AG04450 (cell line): ENCODE measurements at regions not wholly inside any gene's neighbourhood (a gene's known extent, or its start where the extent isn't known, plus 50 kb on each side); places are given as distances from the start of the nearest gene placed in this dataset.

Source experiments
- CTCF ChIA-PET: fragments of 300-600, 350-600 bp; formaldehyde crosslinking; extraction: SDS; loops from one replicate; lab custom pipeline; 2022; ENCODE audit warnings: antibody characterized with exemption, inconsistent platforms; lab: Charles Lee
- POLR2A ChIA-PET: fragments of 350-600 bp; formaldehyde crosslinking; extraction: SDS; loops from one replicate; lab custom pipeline; 2021; ENCODE audit warnings: antibody characterized with exemption, inconsistent platforms; lab: Yijun Ruan, JAX
- DNase-seq: peaks from one replicate; pipeline ENCODE4 v3.0.0-alpha.2; 2011; ENCODE audit warnings: low read depth, low spot score
- H3K27ac ChIP-seq: one replicate; pipeline ENCODE4 v1.5.1; 2012; ENCODE audit warnings: low read depth, low read length, control low read depth
- H3K27me3 ChIP-seq: one replicate; pipeline ENCODE4 v1.6.0; 2012; ENCODE audit warnings: low read length; ENCODE audit not compliant: control insufficient read depth, insufficient read depth
- H3K4me3 ChIP-seq: 2 replicates; pipeline ENCODE4 v1.5.1; 2011; ENCODE audit warnings: mild to moderate bottlenecking, low read depth, low read length, control low read depth
- H3K9me3 ChIP-seq: 2 replicates; pipeline ENCODE4 v1.5.1; 2012; ENCODE audit warnings: low read length; ENCODE audit not compliant: control insufficient read depth, insufficient read depth
- CTCF ChIP-seq: IDR thresholded peaks from 2 replicates; pipeline ENCODE4 v1.5.1; 2011; ENCODE audit warnings: low read depth, low read length, control low read depth, inconsistent platforms

GRCh38 chr3:40677321-40677720 is 152.6 kb downstream of the ZNF621 start:
- no peak overlapping the region for H3K4me3 ChIP-seq
- H3K27ac ChIP-seq, result no peak overlapping the region
- H3K9me3 ChIP-seq, result no peaks in the 10 kb centered on the region
- DNase-seq, result no peak
- H3K27me3 ChIP-seq, result no peaks in the 10 kb centered on the region
- no peak for TF ChIP-seq CTCF
- POLR2A ChIA-PET, result no interaction called here
- CTCF ChIA-PET, result no interaction called here

- ChIA-PET POLR2A (no interaction called here), CTCF (no interaction called here)
- Histone ChIP-seq H3K27me3 (no peaks in the 10 kb centered on the region), H3K9me3 (no peaks in the 10 kb centered on the region), H3K27ac (no peak overlapping the region), H3K4me3 (no peak overlapping the region)
- no peak for TF ChIP-seq CTCF
- no peak for DNase-seq
These were observed 153.0 kb downstream of the ZNF621 start for GRCh38 chr3:40677749-40678148.

- CTCF ChIA-PET, result no interaction called here
- POLR2A ChIA-PET, result no interaction called here
- Histone ChIP-seq H3K4me3 (no peak overlapping the region), H3K27me3 (no peaks in the 10 kb centered on the region), H3K9me3 (no peaks in the 10 kb centered on the region), H3K27ac (no peak overlapping the region)
- no peak for DNase-seq
- TF ChIP-seq CTCF, result no peak
These were observed 154.5 kb downstream of the ZNF621 start for GRCh38 chr3:40679290-40679689.

GRCh38 chr3:40680685-40681657 is 156.2 kb downstream of the ZNF621 start:
- CTCF ChIA-PET, result no interaction called here
- DNase-seq, result no peak
- POLR2A ChIA-PET, result no interaction called here
- H3K9me3 ChIP-seq, result no peaks in the 10 kb centered on the region
- no peak overlapping the region for H3K4me3 ChIP-seq
- H3K27ac ChIP-seq, result no peak overlapping the region
- H3K27me3 ChIP-seq, result no peaks in the 10 kb centered on the region
- TF ChIP-seq CTCF, result no peak

- no peaks in the 10 kb centered on the region for H3K27me3 ChIP-seq
- DNase-seq, result no peak
- no peak overlapping the region for H3K27ac ChIP-seq
- no peak for TF ChIP-seq CTCF
- H3K9me3 ChIP-seq, result no peaks in the 10 kb centered on the region
- ChIA-PET CTCF (no interaction called here), POLR2A (no interaction called here)
- H3K4me3 ChIP-seq, result no peak overlapping the region
These were observed 156.9 kb downstream of the ZNF621 start for GRCh38 chr3:40681658-40682055.
